ENCODE measurements at regions not wholly inside any gene's neighbourhood (a gene's known extent, or its start where the extent isn't known, plus 50 kb on each side); places are given as distances from the start of the nearest gene placed in this dataset.
A peak's percentile ranks its signal among the peaks of the same experiment; 100 is the strongest.

DNA sequence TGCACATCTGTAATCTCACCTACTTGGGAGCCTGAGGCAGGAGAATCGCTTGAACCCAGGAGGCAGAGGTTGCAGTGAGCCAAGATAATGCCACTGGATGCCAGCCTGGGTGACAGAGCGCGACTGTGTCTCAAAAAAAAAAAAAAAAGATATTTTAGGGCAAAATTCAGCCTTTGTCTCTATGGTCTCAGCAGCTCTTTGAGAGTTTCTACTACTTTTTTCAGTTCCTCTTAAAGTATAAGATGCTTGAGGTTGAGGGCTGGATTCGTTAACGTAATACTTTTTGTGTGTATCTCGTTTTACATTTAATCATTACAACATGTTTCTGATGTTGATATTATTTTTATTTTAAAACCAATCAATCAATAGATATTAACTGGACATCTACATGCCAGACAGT, 381.2 kb upstream of the TBL1XR1 start:
- TF ChIP-seq, protein P1, sequence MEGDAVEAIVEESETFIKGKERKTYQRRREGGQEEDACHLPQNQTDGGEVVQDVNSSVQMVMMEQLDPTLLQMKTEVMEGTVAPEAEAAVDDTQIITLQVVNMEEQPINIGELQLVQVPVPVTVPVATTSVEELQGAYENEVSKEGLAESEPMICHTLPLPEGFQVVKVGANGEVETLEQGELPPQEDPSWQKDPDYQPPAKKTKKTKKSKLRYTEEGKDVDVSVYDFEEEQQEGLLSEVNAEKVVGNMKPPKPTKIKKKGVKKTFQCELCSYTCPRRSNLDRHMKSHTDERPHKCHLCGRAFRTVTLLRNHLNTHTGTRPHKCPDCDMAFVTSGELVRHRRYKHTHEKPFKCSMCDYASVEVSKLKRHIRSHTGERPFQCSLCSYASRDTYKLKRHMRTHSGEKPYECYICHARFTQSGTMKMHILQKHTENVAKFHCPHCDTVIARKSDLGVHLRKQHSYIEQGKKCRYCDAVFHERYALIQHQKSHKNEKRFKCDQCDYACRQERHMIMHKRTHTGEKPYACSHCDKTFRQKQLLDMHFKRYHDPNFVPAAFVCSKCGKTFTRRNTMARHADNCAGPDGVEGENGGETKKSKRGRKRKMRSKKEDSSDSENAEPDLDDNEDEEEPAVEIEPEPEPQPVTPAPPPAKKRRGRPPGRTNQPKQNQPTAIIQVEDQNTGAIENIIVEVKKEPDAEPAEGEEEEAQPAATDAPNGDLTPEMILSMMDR (IDR thresholded peaks at IDR 0.05; ENCODE audit: control insufficient read depth, insufficient read depth, low read depth, low read length, missing control alignments), result no peak

DNA sequence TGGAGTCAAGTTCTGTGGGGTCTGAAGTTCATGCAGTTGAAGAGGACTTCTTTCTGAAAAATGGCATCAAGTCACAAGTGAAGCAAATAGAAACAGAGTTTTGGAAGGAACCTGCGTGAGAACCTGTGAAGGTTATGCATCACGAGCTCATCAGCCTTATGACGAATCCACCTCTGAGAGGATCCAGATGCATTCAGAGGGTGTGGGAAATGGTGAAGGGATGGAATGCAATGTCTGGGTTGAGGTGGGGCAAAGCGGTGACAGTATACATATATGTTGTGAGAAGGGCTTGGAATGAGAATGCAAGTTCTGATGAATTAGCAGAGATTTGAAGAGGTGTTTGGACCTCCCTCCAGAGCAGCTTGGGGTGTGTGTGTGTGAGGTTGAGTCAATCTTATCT, 382.1 kb upstream of the TBL1XR1 start:
- H3K4me3 ChIP-seq (ENCODE audit: control insufficient read depth, low read depth, low read length), result no peak overlapping the region
- DNase-seq (ENCODE audit: low read depth), result no peak
- TF ChIP-seq, protein P1 (IDR thresholded peaks at IDR 0.05; ENCODE audit: control insufficient read depth, insufficient read depth, low read depth, low read length, missing control alignments), result no peak

More for the DNA sequence above, 381.2 kb upstream of the TBL1XR1 start:
- H3K4me3 ChIP-seq (ENCODE audit: control insufficient read depth, low read depth, low read length), result no peak overlapping the region
- no peak for DNase-seq (ENCODE audit: low read depth)

DNA sequence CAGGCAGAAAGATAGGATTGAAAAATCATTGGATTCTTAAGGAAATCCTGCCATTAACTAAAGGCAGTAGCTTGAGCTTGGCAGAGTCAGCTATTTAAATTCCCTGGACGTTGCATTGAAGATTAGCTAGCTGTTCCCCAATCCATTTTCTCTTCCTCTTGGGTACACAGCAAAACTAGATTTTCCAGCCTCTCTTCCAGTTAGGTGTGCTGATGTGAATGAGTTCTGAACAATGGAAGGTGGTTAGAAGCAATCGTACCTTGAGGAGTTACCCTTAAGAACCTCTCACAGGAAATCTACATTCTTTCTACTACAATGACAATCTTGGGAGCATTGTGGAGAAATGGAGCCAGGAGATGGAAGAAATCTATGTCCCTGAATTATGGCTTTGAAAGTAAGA, 383.2 kb upstream of the TBL1XR1 start:
- no peak overlapping the region for H3K4me3 ChIP-seq (ENCODE audit: control insufficient read depth, low read depth, low read length)
- DNase-seq (ENCODE audit: low read depth), result no peak
- TF ChIP-seq, protein P1 (IDR thresholded peaks at IDR 0.05; ENCODE audit: control insufficient read depth, insufficient read depth, low read depth, low read length, missing control alignments), result no peak

DNA sequence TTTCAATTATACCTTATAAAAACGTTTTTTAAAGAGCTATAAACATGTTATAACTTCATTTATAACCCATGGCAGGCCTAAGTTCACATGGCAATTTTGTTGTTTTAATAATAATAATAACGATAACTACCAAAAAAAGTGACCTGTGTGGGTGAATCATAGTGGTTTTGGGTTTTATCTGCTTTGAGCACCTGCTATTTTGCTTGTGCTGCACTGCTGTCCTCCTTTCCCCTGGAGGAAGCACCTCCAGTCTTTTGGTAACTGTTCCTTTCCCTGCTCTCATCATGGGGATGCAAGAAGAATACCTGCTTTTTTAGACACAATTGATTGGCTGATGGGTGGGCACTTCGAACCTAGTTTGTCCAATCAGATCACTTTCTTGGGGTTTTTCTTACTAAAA, 388.0 kb upstream of the TBL1XR1 start:
- no peak for DNase-seq (ENCODE audit: low read depth)
- TF ChIP-seq, protein P1 (IDR thresholded peaks at IDR 0.05; ENCODE audit: control insufficient read depth, insufficient read depth, low read depth, low read length, missing control alignments), result no peak
- no peak overlapping the region for H3K4me3 ChIP-seq (ENCODE audit: control insufficient read depth, low read depth, low read length)

DNA sequence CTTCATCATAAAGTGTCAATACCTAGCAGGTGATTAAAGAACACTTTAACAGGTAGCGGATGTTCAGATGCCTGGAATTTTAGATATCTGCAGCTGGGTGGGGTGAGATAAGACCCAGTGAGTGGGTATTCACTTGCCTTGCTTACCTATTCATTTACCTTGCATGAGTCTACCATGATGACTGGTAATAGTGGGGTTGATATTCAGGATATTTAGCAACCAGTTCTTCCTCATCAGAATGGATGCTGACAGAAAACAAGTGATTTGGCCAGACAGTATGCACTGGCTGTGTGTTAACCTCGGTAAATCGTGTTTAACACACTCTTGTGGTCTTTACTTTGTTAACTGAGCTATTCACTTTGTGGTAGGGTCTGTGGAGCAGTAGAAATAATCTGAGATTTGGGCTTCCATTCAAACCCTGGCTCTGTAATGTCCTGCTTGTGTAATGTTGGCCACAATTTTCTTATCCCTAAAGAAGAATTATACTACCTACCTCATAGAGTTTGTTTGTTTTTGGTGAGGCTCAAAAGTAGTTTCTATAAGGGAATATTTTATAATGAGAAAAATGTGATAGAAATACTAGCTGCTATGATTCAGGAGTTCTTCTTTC, 391.9 kb upstream of the TBL1XR1 start:
- no peak overlapping the region for H3K4me3 ChIP-seq (ENCODE audit: control insufficient read depth, low read depth, low read length)
- DNase-seq (ENCODE audit: low read depth), result no peak
- TF ChIP-seq, protein P1 (IDR thresholded peaks at IDR 0.05; ENCODE audit: control insufficient read depth, insufficient read depth, low read depth, low read length, missing control alignments), result no peak

DNA sequence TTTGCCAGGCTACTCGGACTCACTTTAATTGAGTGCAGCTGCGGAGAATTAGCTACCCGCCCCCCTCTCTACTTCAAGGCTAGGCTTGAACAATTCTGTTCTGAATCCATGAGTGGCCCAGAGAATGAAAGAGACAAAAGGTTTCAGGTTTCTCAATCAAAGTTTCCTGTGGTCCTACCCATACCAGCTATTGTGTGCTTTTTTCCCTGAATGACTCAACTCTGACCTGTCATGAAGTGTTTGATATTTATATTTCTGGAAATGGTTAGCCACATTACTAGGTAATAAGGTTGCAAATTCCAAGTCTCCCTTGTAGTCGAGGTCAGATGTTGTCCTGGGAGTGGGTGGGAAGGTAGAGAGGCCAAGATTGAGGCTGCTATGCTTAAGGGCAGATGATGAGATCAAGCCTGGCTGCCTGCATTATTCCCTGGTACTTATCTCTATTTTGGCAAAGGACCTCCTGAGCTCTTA, 392.7 kb upstream of the TBL1XR1 start:
- TF ChIP-seq, protein P1 (IDR thresholded peaks at IDR 0.05; ENCODE audit: control insufficient read depth, insufficient read depth, low read depth, low read length, missing control alignments), result no peak
- no peak overlapping the region for H3K4me3 ChIP-seq (ENCODE audit: control insufficient read depth, low read depth, low read length)
- DNase-seq (ENCODE audit: low read depth), result peak; percentile 85
